H1 (cell line): ENCODE measurements at regions not wholly inside any gene's neighbourhood (a gene's known extent, or its start where the extent isn't known, plus 50 kb on each side); places are given as distances from the start of the nearest gene placed in this dataset.

ENCODE experiments used
- CTCF ChIA-PET: fragments of 300-600 bp; sonication (Branson Sonifier 250); formaldehyde crosslinking; loops from one replicate; lab custom pipeline; 2021; ENCODE audit not compliant: partially characterized antibody; lab: Charles Lee
- POLR2A ChIA-PET: fragments of 300-600 bp; sonication (Branson Sonifier 250); formaldehyde crosslinking; loops from one replicate; lab custom pipeline; 2021; ENCODE audit warnings: inconsistent platforms; ENCODE audit not compliant: partially characterized antibody; lab: Charles Lee
- DNase-seq, 2 experiments: peaks; one replicate each; pipeline versions ENCODE4 v3.0.0 to v3.0.0-alpha.2; 2010 to 2022; ENCODE audit warnings: low spot score in 2 of 2, low read depth in 1 of 2, mixed read lengths in 1 of 2
- FAIRE-seq: peaks from 2 replicates; lab custom pipeline; 2011; peaks lifted over from hg19 to GRCh38; lab: Jason Lieb, UNC
- H2AFZ ChIP-seq: 2 replicates; pipeline ENCODE4 v1.8.1; 2012; ENCODE audit warnings: low read length, inconsistent platforms
- H2AK5ac ChIP-seq: 2 replicates; pipeline ENCODE4 v1.6.1; 2013; ENCODE audit warnings: low read depth, low read length
- H2BK120ac ChIP-seq: replicated peaks from 2 replicates; pipeline ENCODE3; 2013; ENCODE audit warnings: low read depth, low read length, inconsistent platforms
- H2BK12ac ChIP-seq: 2 replicates; pipeline ENCODE4 v1.6.1; 2013; ENCODE audit warnings: low read depth, low read length
- H2BK15ac ChIP-seq: 2 replicates; pipeline ENCODE4 v1.6.1; 2013; ENCODE audit warnings: low read length
- H2BK20ac ChIP-seq: 2 replicates; pipeline ENCODE4 v1.6.1; 2013; ENCODE audit warnings: low read length
- H2BK5ac ChIP-seq: 2 replicates; pipeline ENCODE4 v1.6.1; 2013; ENCODE audit warnings: low read depth, low read length
- H3K14ac ChIP-seq: 2 replicates; pipeline ENCODE4 v1.6.1; 2013; ENCODE audit warnings: inconsistent platforms; ENCODE audit not compliant: insufficient read length
- H3K18ac ChIP-seq: 2 replicates; pipeline ENCODE4 v1.6.1; 2013; ENCODE audit warnings: low read length; ENCODE audit errors: extremely low read depth
- H3K23ac ChIP-seq: 2 replicates; pipeline ENCODE4 v1.6.1; 2013; ENCODE audit warnings: inconsistent platforms; ENCODE audit not compliant: insufficient read length
- H3K23me2 ChIP-seq: 2 replicates; pipeline ENCODE4 v1.6.1; 2013; ENCODE audit warnings: low read depth, low read length
- H3K27ac ChIP-seq: 2 replicates; pipeline ENCODE4 v1.6.1; 2011; ENCODE audit warnings: low read depth, low read length, inconsistent platforms
- H3K27me3 ChIP-seq, 4 experiments: replicated peaks in 1 of 4; 1 replicate in 1 of 4; 2 replicates in 3 of 4; pipeline versions ENCODE4 v1.6.1 to v1.8.1; 2011 to 2013; ENCODE audit warnings: low read length in 3 of 4, mild to moderate bottlenecking in 3 of 4, inconsistent platforms in 2 of 4, mixed read lengths in 2 of 4, moderate library complexity in 1 of 4; ENCODE audit not compliant: control insufficient read depth in 3 of 4, insufficient read depth in 3 of 4; ENCODE audit errors: extremely low read depth in 1 of 4
- H3K36me3 ChIP-seq, 4 experiments: 2 replicates each; pipeline versions ENCODE4 v1.6.1 to v1.8.1; 2011 to 2013; ENCODE audit warnings: mild to moderate bottlenecking in 4 of 4, low read length in 3 of 4, moderate library complexity in 2 of 4, control low read depth in 1 of 4, inconsistent platforms in 1 of 4; ENCODE audit not compliant: insufficient read depth in 4 of 4, control insufficient read depth in 2 of 4
- H3K4ac ChIP-seq: replicated peaks from 2 replicates; pipeline ENCODE3; 2013; ENCODE audit warnings: low read length, low read depth, mixed read lengths, inconsistent platforms; ENCODE audit not compliant: insufficient read length
- H3K4me1 ChIP-seq, 4 experiments: replicated peaks in 1 of 4; 1 replicate in 1 of 4; 2 replicates in 3 of 4; pipeline versions ENCODE4 v1.6.1 to v1.8.1; 2011 to 2013; ENCODE audit warnings: low read length in 3 of 4, inconsistent platforms in 2 of 4, mixed read lengths in 1 of 4; ENCODE audit not compliant: insufficient read depth in 4 of 4, control insufficient read depth in 3 of 4
- H3K4me2 ChIP-seq, 2 experiments: 2 replicates each; pipeline versions ENCODE4 v1.6.1 to v1.8.1; 2011 to 2013; ENCODE audit warnings: low read depth in 2 of 2, low read length in 2 of 2, control low read depth in 1 of 2, inconsistent platforms in 1 of 2, mild to moderate bottlenecking in 1 of 2; ENCODE audit not compliant: insufficient read depth in 1 of 2
- H3K4me3 ChIP-seq, 4 experiments: fragments of 200-600, 300-600 bp in 1 of 4; sonication (generic), shearing (Covaris generic), sonication (Bioruptor Twin) in 1 of 4; 2 replicates each; pipeline versions ENCODE4 v1.5.1 to v1.8.1; 2011 to 2016; ENCODE audit warnings: low read length in 4 of 4, low read depth in 3 of 4, control low read depth in 2 of 4, inconsistent platforms in 2 of 4, mild to moderate bottlenecking in 2 of 4, mixed read lengths in 1 of 4, moderate library complexity in 1 of 4; ENCODE audit not compliant: insufficient read depth in 2 of 4; ENCODE audit errors: extremely low read depth in 1 of 4
- H3K56ac ChIP-seq: replicated peaks from 2 replicates; pipeline ENCODE3; 2013; ENCODE audit warnings: low read depth, mild to moderate bottlenecking, mixed read lengths, low read length, inconsistent platforms; ENCODE audit not compliant: insufficient read length
- H3K79me1 ChIP-seq: 2 replicates; pipeline ENCODE4 v1.6.1; 2013; ENCODE audit warnings: low read depth, low read length, control low read depth
- H3K79me2 ChIP-seq, 2 experiments: 2 replicates each; pipeline versions ENCODE4 v1.6.1 to v1.8.1; 2012 to 2013; ENCODE audit warnings: low read length in 2 of 2, mild to moderate bottlenecking in 2 of 2, inconsistent platforms in 1 of 2; ENCODE audit not compliant: insufficient read depth in 2 of 2, control insufficient read depth in 1 of 2
- H3K9ac ChIP-seq, 4 experiments: replicated peaks in 1 of 4; 1 replicate in 1 of 4; 2 replicates in 3 of 4; pipeline versions ENCODE4 v1.6.1 to v1.8.1; 2011 to 2013; ENCODE audit warnings: low read depth in 3 of 4, low read length in 3 of 4, control low read depth in 2 of 4, mild to moderate bottlenecking in 2 of 4, moderate library complexity in 2 of 4, inconsistent platforms in 1 of 4; ENCODE audit errors: extremely low read depth in 1 of 4
- H3K9me3 ChIP-seq, 2 experiments: 2 replicates each; pipeline versions ENCODE4 v1.6.1 to v1.8.1; 2012 to 2013; ENCODE audit warnings: mild to moderate bottlenecking in 2 of 2, moderate library complexity in 2 of 2, control low read depth in 1 of 2, inconsistent platforms in 1 of 2, low read depth in 1 of 2, low read length in 1 of 2, mixed read lengths in 1 of 2; ENCODE audit not compliant: insufficient read depth in 2 of 2
- H4K20me1 ChIP-seq, 2 experiments: replicated peaks in 1 of 2; 2 replicates each; pipeline versions ENCODE3 to v1.8.1; 2011 to 2013; ENCODE audit warnings: inconsistent platforms in 2 of 2, low read length in 2 of 2, mild to moderate bottlenecking in 1 of 2; ENCODE audit not compliant: insufficient read depth in 2 of 2, control insufficient read depth in 1 of 2
- H4K5ac ChIP-seq: 2 replicates; pipeline ENCODE4 v1.6.1; 2013; ENCODE audit warnings: low read length, low read depth, mixed read lengths, inconsistent platforms; ENCODE audit not compliant: insufficient read length
- H4K8ac ChIP-seq: 2 replicates; pipeline ENCODE4 v1.8.0; 2013; ENCODE audit warnings: mild to moderate bottlenecking, moderate library complexity, low read length, inconsistent platforms; ENCODE audit not compliant: insufficient read depth; ENCODE audit errors: extremely low read depth
- H4K91ac ChIP-seq: replicated peaks from 2 replicates; pipeline ENCODE3; 2013; ENCODE audit warnings: low read length, mixed read lengths, inconsistent platforms; ENCODE audit not compliant: insufficient read length
- CTCF ChIP-seq, 3 experiments: IDR thresholded peaks; 1 replicate in 2 of 3; 2 replicates in 1 of 3; pipeline versions ENCODE4 v1.5.1 to v1.6.1; 2011; ENCODE audit warnings: low read length in 3 of 3, mild to moderate bottlenecking in 3 of 3, inconsistent platforms in 2 of 3, low read depth in 1 of 3, moderate library complexity in 1 of 3; ENCODE audit not compliant: insufficient read depth in 1 of 3; ENCODE audit errors: control extremely low read depth in 1 of 3
- WGBS, 2 experiments: shearing (Covaris generic) in 1 of 2; methylation state at CpG; one replicate each; pipeline versions ENCODE4 v1.1.6 to v1.1.7; 2013 to 2015; ENCODE audit warnings: low lambda C conversion rate in 2 of 2, mixed read lengths in 2 of 2, inconsistent platforms in 1 of 2, low coverage in 1 of 2, missing lambda C conversion rate in 1 of 2; ENCODE audit not compliant: insufficient replicate concordance in 2 of 2, insufficient coverage in 1 of 2, insufficient read length in 1 of 2; ENCODE audit errors: extremely low coverage in 1 of 2, missing lambda C conversion rate in 1 of 2; 5-methylcytosine and 5-hydroxymethylcytosine counted together

GRCh38 chr5:56569566-56569965 is 245.8 kb upstream of the MAP3K1 start:
- no peak overlapping the region for H3K14ac ChIP-seq
- H3K36me3 ChIP-seq = no peaks in the 10 kb centered on the region
- H3K27me3 ChIP-seq = no peaks in the 10 kb centered on the region
- H3K27ac ChIP-seq = no peak overlapping the region
- DNase-seq (no peak), FAIRE-seq (no peak)
- no peak overlapping the region for H3K18ac ChIP-seq
- H3K9me3 ChIP-seq = peaks cover 10 to 14% of the 10 kb centered on the region in 2 experiments
- no peak overlapping the region for H3K4me2 ChIP-seq
- no peak overlapping the region for H4K5ac ChIP-seq
- peaks cover 0 to 4% (median 0%) of the 10 kb centered on the region in 4 experiments; a peak in 1 of 7 replicates for H3K4me1 ChIP-seq
- H2AFZ ChIP-seq = no peak overlapping the region
- no peaks in the 10 kb centered on the region for H3K79me2 ChIP-seq
- H2BK20ac ChIP-seq = no peak overlapping the region
- ChIA-PET CTCF (interaction anchor here (1.1 to 1.2 kb wide), 2 partner anchors 19 to 24 kb away, joined by 3 read pairs; no protein-coding TSS in a partner anchor), POLR2A (no interaction called here)
- H3K23me2 ChIP-seq = no peaks in the 10 kb centered on the region
- no peak overlapping the region for H3K56ac ChIP-seq
- H4K8ac ChIP-seq = no peak overlapping the region
- no peaks in the 10 kb centered on the region for H4K20me1 ChIP-seq
- no peak overlapping the region for H4K91ac ChIP-seq
- H3K79me1 ChIP-seq = no peaks in the 10 kb centered on the region
- no peak overlapping the region for H2BK15ac ChIP-seq
- no peak overlapping the region for H3K23ac ChIP-seq
- no peak overlapping the region for H2BK5ac ChIP-seq
- no peak overlapping the region for H3K4ac ChIP-seq
- TF ChIP-seq CTCF (IDR thresholded peaks at IDR 0.05; ENCODE audit: control extremely low read depth in 1 of 3, insufficient read depth in 1 of 3, low read depth in 1 of 3, low read length in 3 of 3) = no peak
- 88% methylated on average over 1 of the region's 1 CpG; no CpG with 5 or more reads in 1 of the 2 experiments for WGBS, 2 experiments
- H3K9ac ChIP-seq = no peak overlapping the region
- no peak overlapping the region for H2BK12ac ChIP-seq
- H2BK120ac ChIP-seq = no peak overlapping the region
- no peak overlapping the region for H2AK5ac ChIP-seq
- no peak overlapping the region for H3K4me3 ChIP-seq
